Trophoblast cell (in vitro differentiated cells and primary cell): ENCODE measurements at regions not wholly inside any gene's neighbourhood (a gene's known extent, or its start where the extent isn't known, plus 50 kb on each side); places are given as distances from the start of the nearest gene placed in this dataset.

Experiments
- DNase-seq, 2 donors: peaks; one replicate each; pipeline ENCODE4 v3.0.0-alpha.2; 2016
- H2AFZ ChIP-seq: 2 replicates; pipeline ENCODE4 v1.6.1; 2013; ENCODE audit warnings: low read length, moderate library complexity, mild to moderate bottlenecking; ENCODE audit not compliant: insufficient read depth, poor library complexity
- H2AK5ac ChIP-seq: 2 replicates; pipeline ENCODE4 v1.6.1; 2013; ENCODE audit warnings: mild to moderate bottlenecking, low read length
- H2BK120ac ChIP-seq: 2 replicates; pipeline ENCODE4 v1.6.1; 2013; ENCODE audit warnings: low read length, mild to moderate bottlenecking, moderate library complexity; ENCODE audit not compliant: insufficient read depth, poor library complexity
- H2BK12ac ChIP-seq: 2 replicates; pipeline ENCODE4 v1.6.1; 2013; ENCODE audit warnings: mild to moderate bottlenecking, low read length, moderate library complexity
- H2BK5ac ChIP-seq: 2 replicates; pipeline ENCODE4 v1.6.1; 2013; ENCODE audit warnings: low read length, low read depth, moderate library complexity, mild to moderate bottlenecking; ENCODE audit not compliant: poor library complexity
- H3K14ac ChIP-seq: 2 replicates; pipeline ENCODE4 v1.6.1; 2013; ENCODE audit warnings: mild to moderate bottlenecking, low read length
- H3K18ac ChIP-seq: 2 replicates; pipeline ENCODE4 v1.6.1; 2013; ENCODE audit warnings: mild to moderate bottlenecking, low read length
- H3K23ac ChIP-seq: 2 replicates; pipeline ENCODE4 v1.6.1; 2013; ENCODE audit warnings: low read length
- H3K27ac ChIP-seq: 2 replicates; pipeline ENCODE4 v1.5.1; 2013; ENCODE audit warnings: low read depth, mild to moderate bottlenecking, inconsistent platforms, low read length, moderate library complexity
- H3K27me3 ChIP-seq: 2 replicates; pipeline ENCODE4 v1.6.1; 2013; ENCODE audit warnings: inconsistent platforms, mild to moderate bottlenecking, low read length, moderate library complexity; ENCODE audit not compliant: insufficient read depth
- H3K36me3 ChIP-seq, 2 experiments: 1 replicate in 1 of 2; 2 replicates in 1 of 2; pipeline ENCODE4 v1.6.1; 2013; ENCODE audit warnings: low read length in 2 of 2, mild to moderate bottlenecking in 2 of 2, moderate library complexity in 1 of 2; ENCODE audit not compliant: insufficient read depth in 2 of 2, control insufficient read depth in 1 of 2
- H3K4ac ChIP-seq: 2 replicates; pipeline ENCODE4 v1.6.1; 2013; ENCODE audit warnings: low read depth, mild to moderate bottlenecking, low read length, moderate library complexity
- H3K4me1 ChIP-seq, 2 experiments: 1 replicate in 1 of 2; 2 replicates in 1 of 2; pipeline ENCODE4 v1.6.1; 2013; ENCODE audit warnings: low read length in 2 of 2, mild to moderate bottlenecking in 2 of 2, moderate library complexity in 1 of 2; ENCODE audit not compliant: insufficient read depth in 2 of 2, control insufficient read depth in 1 of 2
- H3K4me2 ChIP-seq: 2 replicates; pipeline ENCODE4 v1.6.1; 2013; ENCODE audit warnings: inconsistent platforms, mild to moderate bottlenecking, low read length, moderate library complexity
- H3K4me3 ChIP-seq: 2 replicates; pipeline ENCODE4 v1.5.1; 2013; ENCODE audit warnings: mild to moderate bottlenecking, low read depth, low read length, inconsistent platforms
- H3K79me1 ChIP-seq: one replicate; pipeline ENCODE4 v1.6.1; 2013; ENCODE audit warnings: low read length
- H3K79me2 ChIP-seq: 2 replicates; pipeline ENCODE4 v1.6.1; 2013; ENCODE audit warnings: low read length, mild to moderate bottlenecking; ENCODE audit not compliant: control insufficient read depth, insufficient read depth, poor library complexity
- H3K9ac ChIP-seq: 2 replicates; pipeline ENCODE4 v1.6.1; 2013; ENCODE audit warnings: mild to moderate bottlenecking, low read length
- H3K9me3 ChIP-seq: 2 replicates; pipeline ENCODE4 v1.6.1; 2013; ENCODE audit warnings: low read depth, mild to moderate bottlenecking, control low read depth, inconsistent platforms, low read length; ENCODE audit not compliant: insufficient read depth
- H4K12ac ChIP-seq: 2 replicates; pipeline ENCODE4 v1.6.1; 2013; ENCODE audit warnings: low read depth, mild to moderate bottlenecking, low read length, moderate library complexity
- H4K8ac ChIP-seq: 2 replicates; pipeline ENCODE4 v1.6.1; 2013; ENCODE audit warnings: low read depth, mild to moderate bottlenecking, low read length, moderate library complexity
- H4K91ac ChIP-seq: one replicate; pipeline ENCODE4 v1.6.1; 2013; ENCODE audit warnings: low read depth, mild to moderate bottlenecking, low read length, moderate library complexity
- WGBS: extraction: QIAGEN DNeasy Blood & Tissue Kit; methylation state at CpG from one replicate; pipeline ENCODE4 v1.1.7; 2013; ENCODE audit warnings: missing lambda C conversion rate; ENCODE audit not compliant: insufficient read length, insufficient coverage; ENCODE audit errors: extremely low coverage; 5-methylcytosine and 5-hydroxymethylcytosine counted together

GRCh38 chr10:130557181-130557845 is 421.1 kb downstream of the GLRX3 start:
- H3K36me3 ChIP-seq = no peaks in the 10 kb centered on the region
- no peak overlapping the region for H3K18ac ChIP-seq
- no peak overlapping the region for H3K9ac ChIP-seq
- H4K12ac ChIP-seq = no peak overlapping the region
- H3K9me3 ChIP-seq = no peaks in the 10 kb centered on the region
- no peak overlapping the region for H2BK120ac ChIP-seq
- no peak overlapping the region for H4K91ac ChIP-seq
- no peak overlapping the region for H2BK12ac ChIP-seq
- H2AFZ ChIP-seq = no peak overlapping the region
- no peak overlapping the region for H3K23ac ChIP-seq
- no peaks in the 10 kb centered on the region for H3K27me3 ChIP-seq
- H3K4me1 ChIP-seq = peaks cover 10 to 12% of the 10 kb centered on the region in 2 experiments
- H3K14ac ChIP-seq = no peak overlapping the region
- H3K4ac ChIP-seq = no peak overlapping the region
- H3K4me2 ChIP-seq = no peak overlapping the region
- no peak overlapping the region for H3K4me3 ChIP-seq
- no peak overlapping the region for H3K27ac ChIP-seq
- no peak overlapping the region for H2AK5ac ChIP-seq
- no CpG with 5 or more reads among the region's 8 CpGs for WGBS
- H3K79me2 ChIP-seq = no peaks in the 10 kb centered on the region
- H2BK5ac ChIP-seq = no peak overlapping the region
- H4K8ac ChIP-seq = no peak overlapping the region
- DNase-seq = no peak
- H3K79me1 ChIP-seq = peaks cover 2% of the 10 kb centered on the region

- H4K91ac ChIP-seq = no peak overlapping the region
- no peak overlapping the region for H2BK120ac ChIP-seq
- no CpG with 5 or more reads among the region's 11 CpGs for WGBS
- no peaks in the 10 kb centered on the region for H3K79me2 ChIP-seq
- peaks cover 10 to 12% of the 10 kb centered on the region in 2 experiments for H3K4me1 ChIP-seq
- H3K9me3 ChIP-seq = no peaks in the 10 kb centered on the region
- no peak overlapping the region for H2AFZ ChIP-seq
- no peak overlapping the region for H3K4me3 ChIP-seq
- H4K8ac ChIP-seq = no peak overlapping the region
- no peak overlapping the region for H3K18ac ChIP-seq
- peaks cover 2% of the 10 kb centered on the region for H3K79me1 ChIP-seq
- H3K14ac ChIP-seq = no peak overlapping the region
- no peak overlapping the region for H3K9ac ChIP-seq
- peak; percentile 11 to 17 for DNase-seq
- H3K27me3 ChIP-seq = no peaks in the 10 kb centered on the region
- no peak overlapping the region for H2BK12ac ChIP-seq
- H3K36me3 ChIP-seq = no peaks in the 10 kb centered on the region
- no peak overlapping the region for H2AK5ac ChIP-seq
- no peak overlapping the region for H4K12ac ChIP-seq
- H3K4me2 ChIP-seq = no peak overlapping the region
- H2BK5ac ChIP-seq = no peak overlapping the region
- no peak overlapping the region for H3K23ac ChIP-seq
- H3K27ac ChIP-seq = no peak overlapping the region
- no peak overlapping the region for H3K4ac ChIP-seq
Observed at GRCh38 chr10:130558746-130559546, 422.8 kb downstream of the GLRX3 start.

- Histone ChIP-seq H2AFZ (no peak overlapping the region), H3K14ac (no peak overlapping the region), H3K36me3 (no peaks in the 10 kb centered on the region)
Observed at GRCh38 chr10:130559547-130559880, 423.3 kb downstream of the GLRX3 start.

GRCh38 chr10:130560116-130560515 is 423.9 kb downstream of the GLRX3 start:
- Histone ChIP-seq H3K4me1 (peaks cover 10 to 12% of the 10 kb centered on the region in 2 experiments), H2BK120ac (no peak overlapping the region), H4K12ac (no peak overlapping the region), H3K14ac (no peak overlapping the region), H2BK5ac (no peak overlapping the region), H3K36me3 (no peaks in the 10 kb centered on the region), H2AK5ac (no peak overlapping the region), H3K27ac (no peak overlapping the region), H3K4me3 (no peak overlapping the region), H3K9me3 (no peaks in the 10 kb centered on the region), H3K79me1 (peaks cover 2% of the 10 kb centered on the region), H4K8ac (no peak overlapping the region), H3K27me3 (no peaks in the 10 kb centered on the region), H4K91ac (no peak overlapping the region), H3K23ac (no peak overlapping the region), H3K18ac (no peak overlapping the region), H3K4ac (no peak overlapping the region), H2AFZ (no peak overlapping the region), H3K4me2 (no peak overlapping the region), H3K79me2 (no peaks in the 10 kb centered on the region), H3K9ac (no peak overlapping the region), H2BK12ac (no peak overlapping the region)
- no peak for DNase-seq
- WGBS = no CpG with 5 or more reads among the region's 12 CpGs

More at GRCh38 chr10:130559547-130559880, 423.3 kb downstream of the GLRX3 start:
- Histone ChIP-seq H3K27ac (no peak overlapping the region), H4K8ac (no peak overlapping the region), H2BK120ac (no peak overlapping the region), H3K4me2 (no peak overlapping the region), H3K4me1 (peaks cover 10 to 12% of the 10 kb centered on the region in 2 experiments), H2BK12ac (no peak overlapping the region), H4K12ac (no peak overlapping the region), H3K79me1 (peaks cover 2% of the 10 kb centered on the region), H3K4ac (no peak overlapping the region), H2AK5ac (no peak overlapping the region), H3K27me3 (no peaks in the 10 kb centered on the region), H3K79me2 (no peaks in the 10 kb centered on the region), H3K9me3 (no peaks in the 10 kb centered on the region), H4K91ac (no peak overlapping the region), H3K9ac (no peak overlapping the region), H2BK5ac (no peak overlapping the region), H3K23ac (no peak overlapping the region), H3K4me3 (no peak overlapping the region), H3K18ac (no peak overlapping the region)
- peak; percentile 18 to 33 for DNase-seq
- WGBS = no CpG with 5 or more reads among the region's 6 CpGs
